GM19193 (cell line): ENCODE measurements at regions not wholly inside any gene's neighbourhood (a gene's known extent, or its start where the extent isn't known, plus 50 kb on each side); places are given as distances from the start of the nearest gene placed in this dataset.

ENCODE experiments used
- POLR2A ChIP-seq: IDR thresholded peaks from 4 replicates; pipeline ENCODE4 v1.6.1; 2011; ENCODE audit not compliant: insufficient read depth, insufficient read length; ENCODE audit errors: extremely low read depth

DNA sequence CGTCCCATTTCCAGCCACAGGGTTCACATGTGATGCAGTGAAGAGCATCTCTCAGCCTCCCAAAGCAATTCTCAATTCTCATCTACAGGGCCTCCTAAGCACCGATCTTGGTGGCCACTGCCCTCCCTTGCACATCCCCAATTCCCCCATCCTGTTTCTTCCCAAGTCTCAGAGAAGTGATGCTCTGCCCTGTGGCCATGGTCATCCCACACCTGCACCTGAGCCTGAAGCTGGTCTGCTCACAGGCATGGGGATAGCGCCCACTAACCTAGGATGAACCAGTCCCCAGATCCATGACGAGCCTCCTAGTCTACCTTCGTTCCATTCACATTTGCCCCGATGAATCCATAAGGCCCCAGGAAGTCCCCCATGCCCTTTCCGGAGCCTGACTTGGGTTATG lies 201.5 kb downstream of the UACA start:
- no peak for TF ChIP-seq POLR2A

DNA sequence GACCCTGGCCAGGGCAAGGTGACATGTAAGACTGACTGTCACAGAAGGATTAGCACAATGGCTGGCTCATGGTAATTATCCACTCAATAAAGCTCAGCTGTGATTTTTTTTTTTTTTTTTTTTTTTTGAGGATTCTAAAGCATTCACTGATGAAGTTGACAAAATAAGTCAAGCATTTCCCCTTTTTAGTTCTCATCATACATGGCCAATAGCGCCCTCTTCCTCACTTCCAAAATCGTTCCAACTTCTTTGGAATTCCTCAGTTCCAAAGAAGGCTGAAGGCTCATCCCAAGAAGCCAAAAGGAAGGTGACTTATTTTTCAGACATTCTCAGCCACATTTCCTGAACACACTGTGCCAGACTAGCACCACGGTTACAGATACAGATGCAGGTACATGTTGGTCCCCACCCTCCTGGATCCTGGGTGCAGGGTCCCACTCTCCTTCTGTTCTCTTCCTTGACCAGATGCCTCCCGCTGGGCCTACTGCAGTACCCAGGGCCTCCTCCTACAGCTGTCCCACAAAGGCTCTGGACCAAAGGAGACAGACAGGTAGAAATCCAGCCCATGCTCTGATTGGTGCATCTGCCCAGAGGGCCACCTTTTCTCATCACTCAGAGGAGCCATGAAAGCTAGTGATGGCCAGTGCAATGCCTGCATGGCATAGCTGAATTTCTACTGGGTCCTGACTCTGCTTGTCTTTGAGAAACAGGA lies 202.6 kb downstream of the UACA start:
- TF ChIP-seq POLR2A = no peak

DNA sequence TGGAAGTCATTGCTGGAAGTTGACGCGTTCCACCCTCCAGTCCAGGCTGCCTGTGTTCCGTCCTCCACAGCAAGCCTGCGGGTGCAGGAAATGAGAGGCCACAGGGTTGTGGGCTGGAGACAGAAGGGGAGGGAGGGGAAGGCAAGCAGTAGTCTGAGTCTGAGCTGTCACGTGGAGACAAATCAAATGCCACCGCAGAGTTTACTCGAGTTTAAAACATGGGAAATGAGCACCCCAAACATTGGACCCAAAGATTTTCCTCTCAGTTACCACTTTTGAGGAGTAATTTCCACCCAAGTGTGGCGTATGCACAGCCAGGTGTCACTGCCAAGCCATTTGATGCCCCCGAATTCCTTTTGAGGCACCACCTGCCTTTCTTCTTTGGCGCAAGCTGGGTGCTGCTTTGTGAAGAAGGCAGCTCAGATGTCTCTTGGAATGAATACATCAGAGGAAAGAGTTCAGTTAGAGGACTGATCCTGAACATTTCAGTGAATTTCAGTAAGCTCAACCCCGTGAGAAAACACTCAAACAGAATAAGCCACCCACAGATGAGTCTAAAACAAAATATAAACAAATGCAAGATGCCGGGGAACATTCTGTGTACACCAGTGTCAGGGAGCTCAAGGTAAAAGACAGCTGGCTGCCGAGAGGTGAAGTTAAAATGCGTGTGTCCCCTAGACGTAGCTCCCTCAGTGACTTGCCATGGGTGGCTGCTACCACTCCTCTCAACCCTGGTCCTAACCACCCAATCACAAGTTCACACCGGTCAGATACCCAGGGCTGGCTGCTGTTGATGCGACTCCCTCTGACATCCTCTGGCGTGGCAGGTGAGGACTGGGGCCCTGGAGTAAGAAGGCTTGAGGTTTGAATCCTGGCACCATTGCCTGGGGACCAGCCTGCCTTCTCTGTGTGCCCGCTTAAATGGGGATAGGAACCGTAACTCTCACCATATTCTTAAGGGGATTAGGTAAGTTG lies 203.8 kb downstream of the UACA start:
- no peak for TF ChIP-seq POLR2A

DNA sequence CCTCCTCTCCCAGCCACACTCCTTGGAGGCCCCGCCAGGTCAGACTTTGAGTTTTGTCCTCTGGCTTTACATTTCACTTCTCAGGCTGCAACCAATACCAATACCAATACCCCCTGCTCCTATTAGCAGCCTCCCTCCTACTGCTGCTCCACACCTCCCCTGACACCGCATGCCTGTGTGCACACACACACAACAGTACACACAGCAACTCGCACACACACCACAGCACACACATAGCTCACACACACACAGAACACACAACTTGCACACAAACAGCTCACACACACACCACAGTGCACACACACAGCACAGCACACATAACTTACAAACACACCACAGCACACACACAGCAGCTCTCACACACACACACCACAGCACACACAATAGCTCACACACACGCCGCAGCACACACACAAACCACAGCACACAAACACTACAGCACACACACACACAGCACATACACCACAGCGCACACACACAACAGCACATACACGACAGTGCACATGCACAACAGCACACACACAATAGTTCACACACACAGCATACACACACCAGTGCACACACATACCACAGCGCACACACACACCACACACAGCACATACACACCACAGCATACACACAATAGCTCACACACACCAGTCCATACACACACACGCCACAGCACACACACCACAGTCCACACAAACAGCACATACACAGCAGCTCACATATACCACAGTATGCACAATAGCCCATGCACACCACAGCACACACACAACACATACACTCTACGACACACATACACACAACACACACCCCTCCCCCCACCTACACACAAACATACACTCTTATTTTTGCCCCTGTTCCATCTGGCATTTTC lies 204.7 kb downstream of the UACA start:
- no peak for TF ChIP-seq POLR2A

DNA sequence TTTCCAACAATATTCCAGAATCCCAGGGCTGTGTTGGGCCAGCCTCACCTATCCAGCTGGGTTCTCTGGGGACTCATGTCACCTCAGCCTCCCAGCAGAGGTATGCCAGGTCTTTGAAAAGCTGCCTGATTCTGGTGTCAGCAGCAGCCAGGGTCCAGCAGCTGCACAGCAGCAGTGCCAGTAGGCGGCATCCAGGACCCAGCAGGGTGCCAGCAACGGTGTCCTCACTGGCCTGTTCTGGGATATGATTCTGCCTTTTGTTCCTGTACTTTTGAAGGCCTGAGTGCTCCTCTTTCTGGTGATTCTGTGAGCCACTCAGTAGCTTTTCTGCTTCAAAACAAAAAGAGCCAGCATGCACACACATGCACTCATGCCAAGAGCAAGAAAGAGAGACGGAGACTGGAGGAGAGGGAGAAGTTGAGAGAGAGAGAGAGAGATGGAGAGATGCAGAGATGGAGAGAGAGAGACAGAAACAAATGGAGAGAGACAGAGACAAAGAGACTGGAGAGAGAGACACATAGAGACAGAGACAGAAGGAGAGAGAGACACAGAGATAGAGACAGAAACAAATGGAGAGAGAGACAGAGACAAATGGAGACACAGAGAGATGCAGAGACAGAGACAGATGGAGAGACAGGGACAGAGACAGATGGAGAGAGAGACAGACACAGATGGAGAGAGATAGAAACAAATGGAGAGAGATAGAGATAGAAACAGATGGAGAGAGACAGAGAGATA lies 205.7 kb downstream of the UACA start:
- no peak for TF ChIP-seq POLR2A

DNA sequence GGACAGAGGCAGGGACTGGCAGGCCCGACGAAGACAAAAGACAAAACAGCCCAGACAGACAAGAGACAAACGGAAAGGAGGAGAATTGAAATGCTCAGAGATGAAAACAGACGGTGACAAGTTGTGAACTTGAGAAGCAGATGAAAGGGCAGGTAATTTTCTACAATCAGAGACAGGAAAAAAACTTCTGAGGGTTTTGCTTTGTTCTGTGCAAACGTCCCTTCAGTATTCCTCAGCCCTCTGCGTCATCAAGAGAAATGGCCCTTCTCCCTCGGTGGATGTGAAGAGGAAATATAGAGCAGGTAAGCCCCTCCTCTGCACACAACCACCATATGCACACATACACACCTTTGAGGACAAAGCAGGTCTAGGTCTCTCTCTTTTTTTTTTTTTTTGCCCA lies 206.6 kb downstream of the UACA start:
- TF ChIP-seq POLR2A = no peak

DNA sequence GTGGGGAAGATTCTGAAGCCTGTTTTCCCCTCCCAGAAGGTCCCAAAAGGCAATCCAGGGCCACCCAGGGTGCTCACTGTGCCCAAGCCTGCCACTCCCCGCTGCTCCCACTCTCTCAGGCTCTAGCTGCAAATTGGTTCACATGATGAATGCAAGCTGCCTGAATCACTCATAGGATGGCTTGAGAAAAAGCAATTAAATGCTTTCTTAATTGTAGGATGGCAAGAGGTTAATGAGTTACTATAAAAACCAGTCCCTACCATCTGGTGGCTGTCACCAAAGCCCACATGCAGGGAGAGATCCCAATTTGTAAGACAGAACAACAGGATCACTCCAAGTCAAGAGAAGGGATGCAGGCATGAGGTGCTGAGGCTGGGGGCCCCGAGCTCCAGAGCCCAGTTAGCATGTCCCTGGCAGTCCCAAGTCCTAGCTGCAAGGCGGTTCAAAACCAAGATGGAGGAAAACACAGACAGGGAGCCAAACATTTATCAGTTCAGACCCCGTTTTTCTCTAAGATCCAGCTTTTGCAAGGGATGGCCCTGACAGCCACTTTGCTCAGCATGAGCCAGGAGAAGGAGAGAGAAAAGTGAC lies 207.1 kb downstream of the UACA start:
- TF ChIP-seq POLR2A = no peak

DNA sequence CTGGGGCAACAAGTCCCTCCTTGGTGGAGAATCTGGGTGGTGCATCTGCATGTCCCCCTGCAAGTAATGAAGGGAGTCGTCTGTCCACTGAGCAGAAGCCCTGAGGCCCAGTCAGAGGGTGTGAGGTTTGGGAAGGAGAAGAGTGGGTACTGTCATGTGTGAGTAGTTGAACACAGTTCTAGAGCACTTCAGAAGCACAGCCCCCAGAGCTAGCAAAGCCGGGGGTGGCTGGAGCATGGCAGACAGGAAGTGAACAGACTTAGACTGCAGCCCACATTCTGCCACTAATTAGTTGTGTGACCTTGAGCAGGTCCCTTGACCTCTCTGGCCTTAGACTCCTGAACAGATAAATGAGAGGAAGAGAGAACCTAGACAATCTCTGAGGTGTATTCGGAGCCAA lies 207.6 kb downstream of the UACA start:
- TF ChIP-seq POLR2A = no peak

DNA sequence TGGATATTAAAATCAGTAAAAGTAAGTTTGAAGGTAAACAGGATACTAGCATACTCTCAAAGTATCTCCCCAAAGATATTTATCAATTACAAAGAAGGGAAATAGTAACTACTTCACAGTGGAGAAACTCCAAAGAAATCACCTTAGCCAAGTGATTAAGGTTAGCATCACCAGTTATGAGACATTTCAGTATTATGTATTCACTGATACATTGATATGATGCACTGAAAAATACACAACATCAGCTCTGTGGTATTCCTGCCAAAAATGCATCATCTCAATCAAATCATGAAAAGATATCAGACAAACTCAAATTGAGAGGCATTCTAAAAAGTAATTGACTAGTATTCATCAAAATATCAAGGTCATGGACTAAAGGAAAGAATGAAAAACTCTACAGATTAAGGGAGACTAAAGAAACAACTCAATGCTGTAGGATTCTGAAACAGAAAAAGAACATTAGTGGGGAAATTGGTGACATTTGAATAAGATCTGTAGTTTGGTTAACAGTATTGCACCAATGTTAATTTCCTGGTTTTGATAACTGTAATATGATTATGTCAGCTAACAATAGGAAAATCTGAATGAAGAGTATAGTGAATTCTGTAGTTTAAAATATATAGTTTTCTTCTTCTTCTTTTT lies 215.4 kb downstream of the UACA start:
- no peak for TF ChIP-seq POLR2A

DNA sequence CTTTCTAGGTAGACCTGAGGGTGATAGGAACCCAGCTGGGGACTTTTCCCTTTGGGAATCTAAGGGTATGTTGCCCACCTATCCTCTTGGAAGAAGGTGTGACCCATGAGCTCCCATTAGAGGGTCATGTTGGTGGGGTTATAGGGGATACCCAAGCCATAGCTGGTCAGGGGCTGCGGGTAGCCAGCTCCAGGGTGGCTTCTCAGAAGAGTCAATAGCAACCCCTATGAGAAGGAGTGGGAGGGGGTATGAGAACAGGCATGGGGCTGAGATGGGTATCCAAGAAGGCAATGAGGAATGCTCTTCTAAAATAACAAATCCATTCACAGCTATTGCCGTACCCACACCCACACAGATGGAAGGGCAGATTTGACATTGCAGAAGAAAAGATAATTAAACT lies 217.8 kb downstream of the UACA start:
- no peak for TF ChIP-seq POLR2A

DNA sequence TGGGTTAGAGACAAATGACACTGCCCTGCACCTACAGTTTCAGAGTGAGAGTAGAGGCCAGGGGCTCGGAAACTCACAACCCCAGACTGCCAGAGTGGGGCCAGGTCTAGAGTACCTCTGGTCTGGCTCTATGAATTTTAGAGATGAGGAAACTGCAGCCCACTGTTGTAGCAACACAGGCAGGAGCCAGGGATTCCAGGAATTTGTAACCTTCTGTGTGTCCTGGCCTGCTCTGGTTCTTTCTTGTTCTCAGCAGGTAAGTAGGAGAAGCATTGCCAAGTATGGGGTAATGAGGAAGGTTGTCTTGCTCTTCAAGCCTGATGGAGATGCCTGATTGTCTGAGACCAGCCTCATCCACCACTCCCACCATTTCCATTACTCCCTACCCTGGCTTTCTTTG lies 221.8 kb downstream of the UACA start:
- TF ChIP-seq POLR2A = no peak

DNA sequence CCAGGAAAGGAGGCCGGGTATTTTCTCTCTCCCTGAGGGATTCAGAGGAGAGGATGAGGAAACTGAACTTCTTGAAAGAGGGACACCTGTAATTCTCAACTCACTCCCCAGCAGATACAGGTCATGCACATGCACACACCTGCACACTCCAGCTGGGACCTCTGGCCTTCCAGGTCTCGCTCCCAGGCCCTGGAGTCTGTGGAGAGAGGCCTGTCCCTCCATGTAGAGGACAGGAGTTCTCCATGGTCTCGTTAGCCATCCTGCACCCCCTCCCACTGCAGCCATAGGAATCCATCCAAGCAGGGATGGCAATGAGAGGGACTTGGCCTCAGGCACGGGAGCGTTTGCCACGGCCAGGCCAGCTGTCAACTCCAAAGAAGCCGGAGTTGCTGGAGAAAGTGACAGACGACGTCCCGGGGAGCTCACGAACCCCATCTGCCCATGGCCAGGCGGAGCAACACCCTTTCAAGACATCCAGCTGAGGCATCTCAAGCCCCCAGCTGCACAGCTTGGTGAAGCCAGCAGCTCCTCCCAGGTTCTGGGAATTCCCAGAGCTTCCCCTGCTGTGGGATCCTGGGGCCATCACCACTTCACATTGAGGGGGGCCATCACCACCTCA lies 223.3 kb downstream of the UACA start:
- no peak for TF ChIP-seq POLR2A

DNA sequence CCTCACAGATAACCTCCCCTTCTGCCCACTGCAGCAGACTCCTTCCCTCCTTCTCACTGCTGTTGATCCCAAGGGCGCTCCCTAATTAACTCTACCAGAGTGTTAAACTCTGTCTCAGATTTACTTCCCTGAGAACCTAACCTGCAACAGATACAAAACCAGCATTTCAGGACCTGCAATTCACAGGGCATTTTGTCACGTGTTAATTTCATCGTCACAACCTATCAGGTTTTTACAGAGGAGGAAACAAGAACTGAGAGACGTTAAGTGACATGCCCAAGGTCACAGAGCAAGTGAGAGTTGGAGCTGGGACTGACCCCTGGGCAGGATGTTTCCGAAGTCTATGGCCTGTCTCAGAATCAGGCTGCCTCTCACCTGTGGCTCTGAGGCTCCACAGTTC lies 223.9 kb downstream of the UACA start:
- no peak for TF ChIP-seq POLR2A
